WTC11 (cell line): ENCODE measurements at regions not wholly inside any gene's neighbourhood (a gene's known extent, or its start where the extent isn't known, plus 50 kb on each side); places are given as distances from the start of the nearest gene placed in this dataset.

Experiments
- ATAC-seq: fragments of 200-7000 bp; cut with Tn5 transposase; 2 replicates; pipeline ENCODE4 v1.10.0; 2021; ENCODE audit warnings: mild to moderate bottlenecking, moderate library complexity
- CTCF ChIA-PET: fragments of 300-600 bp; sonication (Branson Sonifier 250); formaldehyde crosslinking; loops from one replicate; lab custom pipeline; 2021; ENCODE audit warnings: antibody characterized with exemption; lab: Charles Lee
- POLR2A ChIA-PET: fragments of 350-600 bp; sonication (Branson Sonifier 250); formaldehyde crosslinking; loops from one replicate; lab custom pipeline; 2021; ENCODE audit warnings: antibody characterized with exemption; lab: Charles Lee
- DNase-seq: peaks from one replicate; pipeline ENCODE4 v3.0.0; 2021; ENCODE audit warnings: low spot score
- H3K27ac Mint-ChIP-seq: 2 replicates; pipeline ENCODE4 v1.8.0; 2021; ENCODE audit warnings: mixed read lengths
- H3K27me3 Mint-ChIP-seq: 2 replicates; pipeline ENCODE4 v1.8.0; 2021; ENCODE audit warnings: low read depth, mild to moderate bottlenecking, moderate library complexity, mixed read lengths
- H3K36me3 Mint-ChIP-seq: 2 replicates; pipeline ENCODE4 v1.8.0; 2021; ENCODE audit warnings: mixed read lengths
- H3K4me1 Mint-ChIP-seq: 2 replicates; pipeline ENCODE4 v1.8.0; 2022; ENCODE audit warnings: mixed read lengths
- H3K4me3 Mint-ChIP-seq: 2 replicates; pipeline ENCODE4 v1.8.0; 2021; ENCODE audit warnings: mild to moderate bottlenecking, moderate library complexity, mixed read lengths
- H3K9me3 Mint-ChIP-seq: 2 replicates; pipeline ENCODE4 v1.8.0; 2021; ENCODE audit warnings: mixed read lengths
- ARID4B ChIP-seq: sonication (generic); formaldehyde crosslinking; IDR thresholded peaks from 2 replicates; pipeline ENCODE4 v1.8.0; 2023; ENCODE audit warnings: missing genetic modification reagents, mild to moderate bottlenecking, borderline replicate concordance
- CDX4 ChIP-seq: fragments of 250-450 bp; sonication (Bioruptor Pico); IDR thresholded peaks from 2 replicates; pipeline ENCODE4 v1.9.0; 2021; ENCODE audit warnings: moderate library complexity, mild to moderate bottlenecking, inconsistent platforms, borderline replicate concordance
- EMX1 ChIP-seq: fragments of 250-450 bp; sonication (Bioruptor Pico); IDR thresholded peaks from 2 replicates; pipeline ENCODE4 v1.8.0; 2021; ENCODE audit warnings: mild to moderate bottlenecking
- ESRRA ChIP-seq: sonication (generic); formaldehyde crosslinking; IDR thresholded peaks from 2 replicates; pipeline ENCODE4 v1.8.1; 2022; ENCODE audit warnings: mild to moderate bottlenecking, missing genetic modification reagents, borderline replicate concordance
- HMGA2 ChIP-seq: fragments of 250-450 bp; sonication (Bioruptor Pico); IDR thresholded peaks from 2 replicates; pipeline ENCODE4 v1.4.0; 2021; ENCODE audit warnings: mild to moderate bottlenecking, moderate library complexity
- IRF2 ChIP-seq: sonication (generic); formaldehyde crosslinking; IDR thresholded peaks from 2 replicates; pipeline ENCODE4 v1.8.0; 2022; ENCODE audit warnings: low read depth, missing genetic modification reagents, borderline replicate concordance
- PRRX2 ChIP-seq: fragments of 250-450 bp; sonication (Bioruptor Pico); IDR thresholded peaks from 2 replicates; pipeline ENCODE4 v1.8.0; 2021; ENCODE audit warnings: mild to moderate bottlenecking
- RELA ChIP-seq: sonication (generic); formaldehyde crosslinking; IDR thresholded peaks from 2 replicates; pipeline ENCODE4 v1.8.1; 2022; ENCODE audit warnings: missing genetic modification reagents, mild to moderate bottlenecking, borderline replicate concordance
- RORB ChIP-seq: fragments of 250-450 bp; sonication (Bioruptor Pico); IDR thresholded peaks from 2 replicates; pipeline ENCODE4 v1.9.0; 2021; ENCODE audit warnings: mild to moderate bottlenecking
- SMAD3 ChIP-seq: sonication (generic); formaldehyde crosslinking; IDR thresholded peaks from 2 replicates; pipeline ENCODE4 v1.8.0; 2022; ENCODE audit warnings: missing genetic modification reagents, mild to moderate bottlenecking, borderline replicate concordance
- SOX15 ChIP-seq: fragments of 250-450 bp; sonication (Bioruptor Pico); IDR thresholded peaks from 2 replicates; pipeline ENCODE4 v1.9.0; 2021; ENCODE audit warnings: mild to moderate bottlenecking
- TEAD4 ChIP-seq: sonication (generic); formaldehyde crosslinking; IDR thresholded peaks from 2 replicates; pipeline ENCODE4 v1.8.0; 2022; ENCODE audit warnings: mild to moderate bottlenecking, missing genetic modification reagents
- ZNF121 ChIP-seq: sonication (generic); formaldehyde crosslinking; IDR thresholded peaks from 2 replicates; pipeline ENCODE4 v1.8.0; 2023; ENCODE audit warnings: missing genetic modification reagents
- ZNF512 ChIP-seq: sonication (generic); formaldehyde crosslinking; IDR thresholded peaks from 2 replicates; pipeline ENCODE4 v1.8.1; 2022; ENCODE audit warnings: missing genetic modification reagents, borderline replicate concordance
- TF ChIP-seq, protein P1 (sequence below): fragments of 250-450 bp; sonication (Bioruptor Pico); IDR thresholded peaks from 2 replicates; pipeline ENCODE4 v2.1.2; 2022; ENCODE audit warnings: mild to moderate bottlenecking, moderate library complexity
- TF ChIP-seq, protein P2 (sequence below): sonication (generic); formaldehyde crosslinking; IDR thresholded peaks from 2 replicates; pipeline ENCODE4 v1.8.1; 2022; ENCODE audit warnings: mild to moderate bottlenecking, moderate library complexity, missing genetic modification reagents
- TF ChIP-seq, protein P3 (sequence below): fragments of 250-450 bp; sonication (Bioruptor Pico); conservative IDR thresholded peaks from 2 replicates; pipeline ENCODE4 v1.9.0; 2021; ENCODE audit warnings: mild to moderate bottlenecking
- TF ChIP-seq, protein P4 (sequence below): sonication (generic); formaldehyde crosslinking; IDR thresholded peaks from 2 replicates; pipeline ENCODE4 v1.8.0; 2022; ENCODE audit warnings: mild to moderate bottlenecking, missing genetic modification reagents

DNA sequence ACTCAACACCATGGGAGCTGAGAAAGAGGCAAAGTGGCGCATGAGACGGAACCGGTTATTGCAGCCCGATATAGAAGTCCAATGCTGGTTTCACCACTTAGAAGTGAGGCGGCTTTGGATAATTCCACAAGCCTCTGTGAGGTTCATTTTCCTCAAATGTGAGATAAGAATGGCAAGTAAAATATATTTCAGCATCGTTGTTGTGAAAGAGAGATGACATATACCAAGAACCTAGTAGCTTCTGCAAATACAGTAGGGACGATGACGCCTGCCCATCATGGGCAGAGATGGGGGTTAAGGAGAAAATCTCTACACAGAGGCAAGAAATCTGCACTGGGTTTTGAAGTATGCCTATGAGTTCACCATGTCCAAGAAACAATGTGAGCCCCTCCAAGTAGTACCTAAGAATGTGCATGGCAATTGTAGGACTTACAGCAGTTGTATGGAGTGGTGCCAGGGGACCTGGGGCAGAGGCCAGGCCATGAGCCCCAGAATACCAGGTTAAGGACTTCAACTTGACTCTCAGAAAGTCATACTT is 352.0 kb downstream of the RNF144A start:
- H3K4me3 Mint-ChIP-seq, result no peak overlapping the region

More for the DNA sequence above, 352.0 kb downstream of the RNF144A start:
- DNase-seq, result no peak
- ChIA-PET CTCF (interaction anchor here (0.5 kb wide), 1 partner anchor 126 kb away, joined by 3 read pairs; no protein-coding TSS in a partner anchor), POLR2A (no interaction called here)
- TF ChIP-seq EMX1 (no peak), HMGA2 (CRISPR knock-in tag) (no peak), TEAD4 (CRISPR knock-in tag) (no peak), RORB (no peak), IRF2 (CRISPR knock-in tag) (no peak), SMAD3 (no peak), RELA (no peak), PRRX2 (CRISPR knock-in tag) (no peak), ESRRA (no peak), ZNF121 (CRISPR knock-in tag) (no peak), SOX15 (CRISPR knock-in tag) (no peak), CDX4 (no peak), ARID4B (no peak), ZNF512 (CRISPR knock-in tag) (no peak)
- TF ChIP-seq, protein P1, sequence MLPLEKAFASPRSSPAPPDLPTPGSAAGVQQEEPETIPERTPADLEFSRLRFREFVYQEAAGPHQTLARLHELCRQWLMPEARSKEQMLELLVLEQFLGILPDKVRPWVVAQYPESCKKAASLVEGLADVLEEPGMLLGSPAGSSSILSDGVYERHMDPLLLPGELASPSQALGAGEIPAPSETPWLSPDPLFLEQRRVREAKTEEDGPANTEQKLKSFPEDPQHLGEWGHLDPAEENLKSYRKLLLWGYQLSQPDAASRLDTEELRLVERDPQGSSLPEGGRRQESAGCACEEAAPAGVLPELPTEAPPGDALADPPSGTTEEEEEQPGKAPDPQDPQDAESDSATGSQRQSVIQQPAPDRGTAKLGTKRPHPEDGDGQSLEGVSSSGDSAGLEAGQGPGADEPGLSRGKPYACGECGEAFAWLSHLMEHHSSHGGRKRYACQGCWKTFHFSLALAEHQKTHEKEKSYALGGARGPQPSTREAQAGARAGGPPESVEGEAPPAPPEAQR (CRISPR knock-in tag), result no peak
- TF ChIP-seq, protein P2, sequence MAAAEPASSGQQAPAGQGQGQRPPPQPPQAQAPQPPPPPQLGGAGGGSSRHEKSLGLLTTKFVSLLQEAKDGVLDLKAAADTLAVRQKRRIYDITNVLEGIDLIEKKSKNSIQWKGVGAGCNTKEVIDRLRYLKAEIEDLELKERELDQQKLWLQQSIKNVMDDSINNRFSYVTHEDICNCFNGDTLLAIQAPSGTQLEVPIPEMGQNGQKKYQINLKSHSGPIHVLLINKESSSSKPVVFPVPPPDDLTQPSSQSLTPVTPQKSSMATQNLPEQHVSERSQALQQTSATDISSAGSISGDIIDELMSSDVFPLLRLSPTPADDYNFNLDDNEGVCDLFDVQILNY (CRISPR knock-in tag), result no peak
- TF ChIP-seq, protein P3, sequence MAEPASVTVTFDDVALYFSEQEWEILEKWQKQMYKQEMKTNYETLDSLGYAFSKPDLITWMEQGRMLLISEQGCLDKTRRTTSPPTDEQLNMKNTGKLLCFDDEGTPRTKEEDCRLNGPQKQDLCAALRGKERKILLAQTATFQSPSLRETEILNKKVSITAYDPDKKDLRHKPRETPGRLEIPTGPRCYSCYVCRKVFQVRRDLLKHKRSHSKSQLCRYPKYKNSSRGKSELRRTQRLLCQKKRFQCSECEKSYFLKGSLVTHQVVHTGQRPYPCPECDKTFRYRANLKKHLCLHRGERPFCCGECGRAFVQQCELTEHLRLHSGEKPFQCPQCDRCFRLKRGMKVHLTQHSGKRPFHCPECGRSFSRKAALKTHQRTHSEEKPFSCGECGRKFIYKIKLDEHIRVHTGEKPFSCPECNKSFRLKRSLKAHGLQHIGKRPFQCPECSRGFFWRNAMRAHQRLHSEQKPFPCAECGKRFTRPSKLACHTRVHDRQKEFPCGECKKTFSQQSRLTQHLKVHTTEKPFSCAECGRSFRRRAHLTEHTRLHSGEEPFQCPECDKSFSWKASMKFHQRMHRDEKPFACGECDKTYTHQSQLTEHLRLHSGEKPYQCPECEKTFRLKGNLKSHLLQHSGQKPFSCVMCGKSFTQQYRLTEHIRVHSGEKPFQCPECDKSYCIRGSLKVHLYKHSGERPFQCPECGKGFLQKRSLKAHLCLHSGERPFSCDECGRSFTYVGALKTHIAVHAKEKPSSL (CRISPR knock-in tag), result no peak
- TF ChIP-seq, protein P4, sequence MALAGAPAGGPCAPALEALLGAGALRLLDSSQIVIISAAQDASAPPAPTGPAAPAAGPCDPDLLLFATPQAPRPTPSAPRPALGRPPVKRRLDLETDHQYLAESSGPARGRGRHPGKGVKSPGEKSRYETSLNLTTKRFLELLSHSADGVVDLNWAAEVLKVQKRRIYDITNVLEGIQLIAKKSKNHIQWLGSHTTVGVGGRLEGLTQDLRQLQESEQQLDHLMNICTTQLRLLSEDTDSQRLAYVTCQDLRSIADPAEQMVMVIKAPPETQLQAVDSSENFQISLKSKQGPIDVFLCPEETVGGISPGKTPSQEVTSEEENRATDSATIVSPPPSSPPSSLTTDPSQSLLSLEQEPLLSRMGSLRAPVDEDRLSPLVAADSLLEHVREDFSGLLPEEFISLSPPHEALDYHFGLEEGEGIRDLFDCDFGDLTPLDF (CRISPR knock-in tag), result no peak
- H3K4me1 Mint-ChIP-seq, result peaks cover 13% of the 10 kb centered on the region
- H3K9me3 Mint-ChIP-seq, result peaks cover 6% of the 10 kb centered on the region
- ATAC-seq, result no peak
- H3K36me3 Mint-ChIP-seq, result no peaks in the 10 kb centered on the region
- no peaks in the 10 kb centered on the region for H3K27me3 Mint-ChIP-seq
- H3K27ac Mint-ChIP-seq, result no peak overlapping the region
